ENCODE measurements at regions not wholly inside any gene's neighbourhood (a gene's known extent, or its start where the extent isn't known, plus 50 kb on each side); places are given as distances from the start of the nearest gene placed in this dataset.

GRCh38 chr6:71603021-71603420 is 283.3 kb upstream of the RIMS1 start:
- no peak overlapping the region for H3K9ac ChIP-seq (replicated peaks; ENCODE audit: extremely low read depth, insufficient read depth, low read length)
- H3K27me3 ChIP-seq (ENCODE audit: control insufficient read depth in 2 of 2, insufficient read depth in 2 of 2, low read length in 2 of 2), result peaks cover 2 to 6% of the 10 kb centered on the region in 2 experiments
- dilution Hi-C loops (cut with MboI; ENCODE audit: extremely low pct_ligation_motif_present, low sequenced_read_pairs), result no loop called here
- no peak overlapping the region for H3K4me2 ChIP-seq (ENCODE audit: insufficient read depth, low read length)
- H3K4me3 ChIP-seq (replicated peaks in 1 of 3; ENCODE audit: insufficient read depth in 1 of 3, low read depth in 1 of 3, low read length in 3 of 3), result no peak overlapping the region
- no TSS peak for BruUV-seq (replicated peaks)
- no peaks in the 10 kb centered on the region for H3K4me1 ChIP-seq (ENCODE audit: control insufficient read depth, extremely low read depth, insufficient read depth, low read length)
- no peak for FAIRE-seq
- H3K79me2 ChIP-seq (ENCODE audit: control insufficient read depth, insufficient read depth, low read length), result no peaks in the 10 kb centered on the region
- no peaks in the 10 kb centered on the region for H4K20me1 ChIP-seq (replicated peaks; ENCODE audit: control insufficient read depth, extremely low read depth, insufficient read depth, low read length)
- DNase-seq (ENCODE audit: low read depth, low spot score), result no peak
- no peaks in the 10 kb centered on the region for H3K36me3 ChIP-seq (ENCODE audit: control insufficient read depth in 2 of 2, extremely low read depth in 1 of 2, insufficient read depth in 2 of 2, low read length in 2 of 2)
- no peaks in the 10 kb centered on the region for H3K9me1 ChIP-seq (replicated peaks; ENCODE audit: control insufficient read depth, extremely low read depth, insufficient read depth, low read length)
- no peak overlapping the region for H3K27ac ChIP-seq (ENCODE audit: insufficient read depth, low read depth, low read length)
- ChIA-PET POLR2A (no interaction called here), CTCF (no interaction called here)
- intact Hi-C loops (cut with micrococcal nuclease), result no loop called here
- TF ChIP-seq POLR2A (IDR thresholded peaks at IDR 0.05; ENCODE audit: low read depth, low read length), result no peak
- TF ChIP-seq POLR2AphosphoS5 (IDR thresholded peaks at IDR 0.05; ENCODE audit: insufficient read depth, low read depth, low read length), result no peak
- TF ChIP-seq EZH2 (IDR thresholded peaks at IDR 0.05; ENCODE audit: borderline replicate concordance, low read depth, low read length, severe bottlenecking), result no peak
- no peak for TF ChIP-seq MAX (IDR thresholded peaks at IDR 0.05; ENCODE audit: insufficient read depth, insufficient read length)
- TF ChIP-seq JUN (IDR thresholded peaks at IDR 0.05; ENCODE audit: borderline replicate concordance, insufficient read depth, insufficient read length, low read depth), result no peak
- TF ChIP-seq GATA2 (IDR thresholded peaks at IDR 0.05; ENCODE audit: insufficient read depth, insufficient read length, low read depth, low read length), result no peak
- no peak for TF ChIP-seq CTCF (IDR thresholded peaks at IDR 0.05; ENCODE audit: extremely low read depth in 1 of 2, insufficient read depth in 1 of 2, low read depth in 1 of 2, low read length in 2 of 2)
- TF ChIP-seq FOS (IDR thresholded peaks at IDR 0.05; ENCODE audit: borderline replicate concordance, insufficient read depth, low read length), result no peak
- no peak for TF ChIP-seq MYC (IDR thresholded peaks at IDR 0.05; ENCODE audit: low read depth, low read length)
- no peak overlapping the region for H2AFZ ChIP-seq (ENCODE audit: low read depth, low read length)
- no peaks in the 10 kb centered on the region for H3K9me3 ChIP-seq (replicated peaks; ENCODE audit: control insufficient read depth, insufficient read depth, low read length)
